ENCODE measurements at regions not wholly inside any gene's neighbourhood (a gene's known extent, or its start where the extent isn't known, plus 50 kb on each side); places are given as distances from the start of the nearest gene placed in this dataset.

- 88% methylated on average over 3 of the region's 3 CpGs for whole genome bisulfite sequencing
- Histone ChIP-seq H3K27ac (ENCODE audit: low read depth in 1 of 2, low read length in 1 of 2) (no peak overlapping the region), H3K27me3 (ENCODE audit: control insufficient read depth in 2 of 2, insufficient read depth in 1 of 2, low read length in 1 of 2) (no peaks in the 10 kb centered on the region), H3K36me3 (ENCODE audit: control insufficient read depth in 2 of 2, insufficient read depth in 2 of 2, low read length in 1 of 2) (no peaks in the 10 kb centered on the region), H3K4me1 (ENCODE audit: control insufficient read depth in 2 of 2, insufficient read depth in 2 of 2, low read length in 2 of 2) (no peaks in the 10 kb centered on the region), H3K9me3 (ENCODE audit: control insufficient read depth in 2 of 2, insufficient read depth in 1 of 2, low read length in 1 of 2) (no peaks in the 10 kb centered on the region), H3K4me3 (ENCODE audit: low read length in 2 of 2) (no peak overlapping the region)
- no peak for DNase-seq (ENCODE audit: low read depth in 6 of 9, low spot score in 9 of 9)
These were observed 243.6 kb downstream of the NDFIP2 start for GRCh38 chr13:79724348-79725103.

GRCh38 chr13:79723519-79724024 is 242.6 kb downstream of the NDFIP2 start:
- no peaks in the 10 kb centered on the region for H3K9me3 ChIP-seq (ENCODE audit: control insufficient read depth in 2 of 2, insufficient read depth in 1 of 2, low read length in 1 of 2)
- no peaks in the 10 kb centered on the region for H3K4me1 ChIP-seq (ENCODE audit: control insufficient read depth in 2 of 2, insufficient read depth in 2 of 2, low read length in 2 of 2)
- no peak overlapping the region for H3K4me3 ChIP-seq (ENCODE audit: low read length in 2 of 2)
- no peaks in the 10 kb centered on the region for H3K27me3 ChIP-seq (ENCODE audit: control insufficient read depth in 2 of 2, insufficient read depth in 1 of 2, low read length in 1 of 2)
- no peaks in the 10 kb centered on the region for H3K36me3 ChIP-seq (ENCODE audit: control insufficient read depth in 2 of 2, insufficient read depth in 2 of 2, low read length in 1 of 2)
- no peak overlapping the region for H3K27ac ChIP-seq (ENCODE audit: low read depth in 1 of 2, low read length in 1 of 2)
- DNase-seq (ENCODE audit: low read depth in 6 of 9, low spot score in 9 of 9), result no peak
- 88% methylated on average over 7 of the region's 7 CpGs for WGBS

GRCh38 chr13:79722885-79723445 is 242.0 kb downstream of the NDFIP2 start:
- H3K4me3 ChIP-seq (ENCODE audit: low read length in 2 of 2), result no peak overlapping the region
- H3K4me1 ChIP-seq (ENCODE audit: control insufficient read depth in 2 of 2, insufficient read depth in 2 of 2, low read length in 2 of 2), result no peaks in the 10 kb centered on the region
- no peak overlapping the region for H3K27ac ChIP-seq (ENCODE audit: low read depth in 1 of 2, low read length in 1 of 2)
- H3K36me3 ChIP-seq (ENCODE audit: control insufficient read depth in 2 of 2, insufficient read depth in 2 of 2, low read length in 1 of 2), result no peaks in the 10 kb centered on the region
- no peaks in the 10 kb centered on the region for H3K9me3 ChIP-seq (ENCODE audit: control insufficient read depth in 2 of 2, insufficient read depth in 1 of 2, low read length in 1 of 2)
- no peaks in the 10 kb centered on the region for H3K27me3 ChIP-seq (ENCODE audit: control insufficient read depth in 2 of 2, insufficient read depth in 1 of 2, low read length in 1 of 2)
- DNase-seq (ENCODE audit: low read depth in 6 of 9, low spot score in 9 of 9), result no peak
- WGBS, result 38% methylated on average over 1 of the region's 1 CpG

- no peak overlapping the region for H3K27ac ChIP-seq (ENCODE audit: low read depth in 1 of 2, low read length in 1 of 2)
- no peaks in the 10 kb centered on the region for H3K4me1 ChIP-seq (ENCODE audit: control insufficient read depth in 2 of 2, insufficient read depth in 2 of 2, low read length in 2 of 2)
- no peaks in the 10 kb centered on the region for H3K36me3 ChIP-seq (ENCODE audit: control insufficient read depth in 2 of 2, insufficient read depth in 2 of 2, low read length in 1 of 2)
- H3K27me3 ChIP-seq (ENCODE audit: control insufficient read depth in 2 of 2, insufficient read depth in 1 of 2, low read length in 1 of 2), result no peaks in the 10 kb centered on the region
- 86% methylated on average over 3 of the region's 3 CpGs for WGBS
- no peak for DNase-seq (ENCODE audit: low read depth in 6 of 9, low spot score in 9 of 9)
- no peaks in the 10 kb centered on the region for H3K9me3 ChIP-seq (ENCODE audit: control insufficient read depth in 2 of 2, insufficient read depth in 1 of 2, low read length in 1 of 2)
- H3K4me3 ChIP-seq (ENCODE audit: low read length in 2 of 2), result no peak overlapping the region
These were observed 235.2 kb downstream of the NDFIP2 start for GRCh38 chr13:79716191-79716590.

- Histone ChIP-seq H3K4me3 (ENCODE audit: low read length in 2 of 2) (no peak overlapping the region), H3K4me1 (ENCODE audit: control insufficient read depth in 2 of 2, insufficient read depth in 2 of 2, low read length in 2 of 2) (no peaks in the 10 kb centered on the region), H3K9me3 (ENCODE audit: control insufficient read depth in 2 of 2, insufficient read depth in 1 of 2, low read length in 1 of 2) (no peaks in the 10 kb centered on the region), H3K27me3 (ENCODE audit: control insufficient read depth in 2 of 2, insufficient read depth in 1 of 2, low read length in 1 of 2) (no peaks in the 10 kb centered on the region), H3K27ac (ENCODE audit: low read depth in 1 of 2, low read length in 1 of 2) (no peak overlapping the region), H3K36me3 (ENCODE audit: control insufficient read depth in 2 of 2, insufficient read depth in 2 of 2, low read length in 1 of 2) (no peaks in the 10 kb centered on the region)
- no peak for DNase-seq (ENCODE audit: low read depth in 6 of 9, low spot score in 9 of 9)
These were observed 230.7 kb downstream of the NDFIP2 start for GRCh38 chr13:79711631-79712030.

GRCh38 chr13:79710376-79710775 is 229.4 kb downstream of the NDFIP2 start:
- no peaks in the 10 kb centered on the region for H3K9me3 ChIP-seq (ENCODE audit: control insufficient read depth in 2 of 2, insufficient read depth in 1 of 2, low read length in 1 of 2)
- H3K27ac ChIP-seq (ENCODE audit: low read depth in 1 of 2, low read length in 1 of 2), result no peak overlapping the region
- H3K36me3 ChIP-seq (ENCODE audit: control insufficient read depth in 2 of 2, insufficient read depth in 2 of 2, low read length in 1 of 2), result no peaks in the 10 kb centered on the region
- no peak overlapping the region for H3K4me3 ChIP-seq (ENCODE audit: low read length in 2 of 2)
- H3K27me3 ChIP-seq (ENCODE audit: control insufficient read depth in 2 of 2, insufficient read depth in 1 of 2, low read length in 1 of 2), result no peaks in the 10 kb centered on the region
- H3K4me1 ChIP-seq (ENCODE audit: control insufficient read depth in 2 of 2, insufficient read depth in 2 of 2, low read length in 2 of 2), result no peaks in the 10 kb centered on the region
- no peak for DNase-seq (ENCODE audit: low read depth in 6 of 9, low spot score in 9 of 9)
- WGBS, result 90% methylated on average over 1 of the region's 1 CpG

GRCh38 chr13:79709471-79709870 is 228.5 kb downstream of the NDFIP2 start:
- Histone ChIP-seq H3K27ac (ENCODE audit: low read depth in 1 of 2, low read length in 1 of 2) (no peak overlapping the region), H3K27me3 (ENCODE audit: control insufficient read depth in 2 of 2, insufficient read depth in 1 of 2, low read length in 1 of 2) (no peaks in the 10 kb centered on the region), H3K36me3 (ENCODE audit: control insufficient read depth in 2 of 2, insufficient read depth in 2 of 2, low read length in 1 of 2) (no peaks in the 10 kb centered on the region), H3K4me1 (ENCODE audit: control insufficient read depth in 2 of 2, insufficient read depth in 2 of 2, low read length in 2 of 2) (no peaks in the 10 kb centered on the region), H3K9me3 (ENCODE audit: control insufficient read depth in 2 of 2, insufficient read depth in 1 of 2, low read length in 1 of 2) (no peaks in the 10 kb centered on the region), H3K4me3 (ENCODE audit: low read length in 2 of 2) (no peak overlapping the region)
- DNase-seq (ENCODE audit: low read depth in 6 of 9, low spot score in 9 of 9), result no peak
- 93% methylated on average over 2 of the region's 2 CpGs for WGBS

- Histone ChIP-seq H3K4me3 (ENCODE audit: low read length in 2 of 2) (no peak overlapping the region), H3K4me1 (ENCODE audit: control insufficient read depth in 2 of 2, insufficient read depth in 2 of 2, low read length in 2 of 2) (no peaks in the 10 kb centered on the region), H3K36me3 (ENCODE audit: control insufficient read depth in 2 of 2, insufficient read depth in 2 of 2, low read length in 1 of 2) (no peaks in the 10 kb centered on the region), H3K27ac (ENCODE audit: low read depth in 1 of 2, low read length in 1 of 2) (no peak overlapping the region), H3K9me3 (ENCODE audit: control insufficient read depth in 2 of 2, insufficient read depth in 1 of 2, low read length in 1 of 2) (no peaks in the 10 kb centered on the region), H3K27me3 (ENCODE audit: control insufficient read depth in 2 of 2, insufficient read depth in 1 of 2, low read length in 1 of 2) (no peaks in the 10 kb centered on the region)
- 91% methylated on average over 1 of the region's 1 CpG for WGBS
- DNase-seq (ENCODE audit: low read depth in 6 of 9, low spot score in 9 of 9), result no peak
These were observed 222.8 kb downstream of the NDFIP2 start for GRCh38 chr13:79703772-79704171.

- H3K27me3 ChIP-seq (ENCODE audit: control insufficient read depth in 2 of 2, insufficient read depth in 1 of 2, low read length in 1 of 2), result no peaks in the 10 kb centered on the region
- no peak overlapping the region for H3K27ac ChIP-seq (ENCODE audit: low read depth in 1 of 2, low read length in 1 of 2)
- DNase-seq (ENCODE audit: low read depth in 6 of 9, low spot score in 9 of 9), result no peak
- H3K36me3 ChIP-seq (ENCODE audit: control insufficient read depth in 2 of 2, insufficient read depth in 2 of 2, low read length in 1 of 2), result no peaks in the 10 kb centered on the region
- no peaks in the 10 kb centered on the region for H3K9me3 ChIP-seq (ENCODE audit: control insufficient read depth in 2 of 2, insufficient read depth in 1 of 2, low read length in 1 of 2)
- 96% methylated on average over 2 of the region's 2 CpGs for WGBS
- H3K4me1 ChIP-seq (ENCODE audit: control insufficient read depth in 2 of 2, insufficient read depth in 2 of 2, low read length in 2 of 2), result no peaks in the 10 kb centered on the region
- no peak overlapping the region for H3K4me3 ChIP-seq (ENCODE audit: low read length in 2 of 2)
These were observed 214.8 kb downstream of the NDFIP2 start for GRCh38 chr13:79695754-79696153.

Data from thymus (tissue), 11 donors.